ENCODE measurements at regions not wholly inside any gene's neighbourhood (a gene's known extent, or its start where the extent isn't known, plus 50 kb on each side); places are given as distances from the start of the nearest gene placed in this dataset.
A peak's percentile ranks its signal among the peaks of the same experiment; 100 is the strongest.
"Not testable (repeated sequence)": the region's sequence is repeated elsewhere in the genome, so short reads cannot be mapped to it uniquely, and the experiment has no call there.

- Mint-ChIP-seq H3K4me3 (no peak overlapping the region), H3K27me3 (ENCODE audit: low read depth) (peaks cover 12% of the 10 kb centered on the region), H3K4me1 (ENCODE audit: low read depth) (no peaks in the 10 kb centered on the region), H3K36me3 (ENCODE audit: low read depth) (no peaks in the 10 kb centered on the region), H3K9me3 (no peaks in the 10 kb centered on the region), H3K27ac (no peak overlapping the region)
Measured at GRCh38 chr1:60866917-60867531, 215.3 kb upstream of the NFIA start.

DNA sequence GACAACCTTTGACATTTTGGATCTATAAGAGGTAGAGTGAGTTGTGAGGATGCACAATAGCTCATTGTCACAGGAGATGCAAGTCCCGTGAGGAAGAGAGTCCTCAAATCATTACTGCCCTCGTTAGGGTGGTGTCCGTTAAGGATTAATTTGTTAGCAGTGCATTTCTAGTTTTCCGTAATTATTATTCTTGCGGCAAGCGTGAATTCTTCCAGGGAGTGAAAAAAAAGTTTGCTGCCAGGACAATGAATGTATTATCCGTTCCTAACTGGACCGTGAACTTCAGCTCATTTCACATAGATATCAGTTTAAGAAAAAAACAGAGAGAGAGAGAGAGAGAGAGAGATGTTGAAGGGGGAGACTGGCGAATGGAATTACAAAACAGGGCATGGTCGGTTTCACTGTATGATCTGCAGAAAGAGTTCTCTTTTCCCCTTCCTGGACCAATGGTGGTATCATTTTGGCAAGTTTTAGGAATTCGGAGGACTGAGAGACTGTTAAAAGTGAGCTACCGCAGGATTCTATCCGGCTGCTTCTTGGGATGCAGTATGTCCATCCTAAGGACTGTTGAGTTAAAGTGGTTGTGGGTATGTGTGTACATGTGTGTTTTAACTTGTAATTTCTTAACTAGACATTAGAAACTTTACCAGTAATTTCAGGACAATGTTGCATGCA is 216.0 kb upstream of the NFIA start:
- H3K9me3 Mint-ChIP-seq = no peaks in the 10 kb centered on the region
- H3K36me3 Mint-ChIP-seq (ENCODE audit: low read depth) = no peaks in the 10 kb centered on the region
- no peaks in the 10 kb centered on the region for H3K4me1 Mint-ChIP-seq (ENCODE audit: low read depth)
- peaks cover 12% of the 10 kb centered on the region for H3K27me3 Mint-ChIP-seq (ENCODE audit: low read depth)
- no peak overlapping the region for H3K27ac Mint-ChIP-seq
- no peak overlapping the region for H3K4me3 Mint-ChIP-seq

GRCh38 chr1:60865166-60865565 is 217.2 kb upstream of the NFIA start:
- Mint-ChIP-seq H3K4me1 (ENCODE audit: low read depth) (no peaks in the 10 kb centered on the region), H3K27me3 (ENCODE audit: low read depth) (peaks cover 12% of the 10 kb centered on the region), H3K4me3 (peak overlapping the region; percentile 44), H3K36me3 (ENCODE audit: low read depth) (no peaks in the 10 kb centered on the region), H3K9me3 (no peaks in the 10 kb centered on the region), H3K27ac (no peak overlapping the region)

DNA sequence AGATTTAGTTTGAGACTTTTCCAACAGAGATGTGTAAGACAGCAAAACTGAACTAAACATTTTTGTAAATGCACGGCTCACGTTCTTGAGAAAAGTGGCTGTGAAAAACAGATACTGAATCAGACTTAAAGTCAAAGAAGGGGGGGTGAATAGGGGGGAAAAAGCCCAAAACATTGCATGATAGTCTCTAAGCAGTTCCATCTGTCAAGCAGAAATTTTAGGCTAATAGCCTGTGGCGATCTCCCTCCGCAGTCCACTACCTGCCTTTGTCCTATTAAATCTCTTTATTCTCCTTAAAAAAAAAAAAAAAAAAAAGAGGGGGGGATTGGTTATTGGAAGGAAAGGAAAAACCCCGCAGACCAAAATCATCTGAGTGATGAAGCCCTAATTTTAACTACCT is 217.6 kb upstream of the NFIA start:
- no peak overlapping the region for H3K27ac Mint-ChIP-seq
- no peaks in the 10 kb centered on the region for H3K4me1 Mint-ChIP-seq (ENCODE audit: low read depth)
- H3K9me3 Mint-ChIP-seq = no peaks in the 10 kb centered on the region
- no peak overlapping the region for H3K4me3 Mint-ChIP-seq
- H3K36me3 Mint-ChIP-seq (ENCODE audit: low read depth) = no peaks in the 10 kb centered on the region
- H3K27me3 Mint-ChIP-seq (ENCODE audit: low read depth) = peaks cover 12% of the 10 kb centered on the region

DNA sequence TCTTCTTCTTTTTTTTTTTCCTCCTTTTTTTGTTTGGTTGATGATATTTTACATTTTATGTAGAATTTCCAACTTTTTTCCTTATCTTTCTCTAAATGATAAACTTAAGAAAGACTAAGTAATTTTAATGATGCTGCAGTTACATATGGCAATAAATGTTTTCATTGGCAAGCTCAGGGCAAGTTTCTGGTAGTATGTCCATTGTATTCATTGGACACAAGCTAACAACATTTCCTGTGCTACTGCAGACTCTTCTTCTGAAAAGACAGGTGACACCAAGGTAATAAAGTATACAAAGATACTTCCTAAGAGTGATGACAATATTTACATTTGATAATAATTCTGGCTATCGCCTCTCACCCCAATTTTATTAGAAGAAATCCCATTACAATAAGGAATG is 219.2 kb upstream of the NFIA start:
- H3K36me3 Mint-ChIP-seq (ENCODE audit: low read depth) = no peaks in the 10 kb centered on the region
- H3K9me3 Mint-ChIP-seq = no peaks in the 10 kb centered on the region
- H3K4me3 Mint-ChIP-seq = no peak overlapping the region
- peaks cover 3% of the 10 kb centered on the region for H3K27me3 Mint-ChIP-seq (ENCODE audit: low read depth)
- no peaks in the 10 kb centered on the region for H3K4me1 Mint-ChIP-seq (ENCODE audit: low read depth)
- H3K27ac Mint-ChIP-seq = no peak overlapping the region

- H3K4me1 Mint-ChIP-seq (ENCODE audit: low read depth) = no peaks in the 10 kb centered on the region
- no peak overlapping the region for H3K27ac Mint-ChIP-seq
- H3K9me3 Mint-ChIP-seq = no peaks in the 10 kb centered on the region
- H3K36me3 Mint-ChIP-seq (ENCODE audit: low read depth) = no peaks in the 10 kb centered on the region
- no peak overlapping the region for H3K4me3 Mint-ChIP-seq
- H3K27me3 Mint-ChIP-seq (ENCODE audit: low read depth) = peaks cover 3% of the 10 kb centered on the region
Measured at GRCh38 chr1:60861961-60862567, 220.3 kb upstream of the NFIA start.

GRCh38 chr1:60859111-60859510 is 223.2 kb upstream of the NFIA start:
- H3K4me1 Mint-ChIP-seq (ENCODE audit: low read depth) = no peaks in the 10 kb centered on the region
- no peaks in the 10 kb centered on the region for H3K36me3 Mint-ChIP-seq (ENCODE audit: low read depth)
- H3K4me3 Mint-ChIP-seq = no peak overlapping the region
- no peaks in the 10 kb centered on the region for H3K9me3 Mint-ChIP-seq
- peaks cover 3% of the 10 kb centered on the region for H3K27me3 Mint-ChIP-seq (ENCODE audit: low read depth)
- H3K27ac Mint-ChIP-seq = no peak overlapping the region

DNA sequence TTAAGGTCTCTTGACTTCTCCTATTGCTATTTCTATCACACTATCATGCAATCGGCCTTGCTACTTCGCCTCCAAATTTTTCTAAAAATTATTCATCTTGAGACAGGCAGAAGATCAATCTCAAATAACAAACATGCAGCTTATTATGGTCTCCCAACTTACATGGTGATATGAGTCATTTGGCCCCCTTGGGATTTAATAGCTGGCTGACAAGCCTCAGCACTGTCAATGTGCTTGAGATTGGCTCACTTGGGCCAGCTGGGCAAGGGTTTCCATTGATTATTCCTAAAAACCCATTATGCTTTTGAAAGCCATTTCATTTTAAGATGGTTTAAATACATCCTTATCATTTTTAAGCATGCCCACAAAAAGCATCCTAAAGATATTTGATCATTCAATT is 224.5 kb upstream of the NFIA start:
- Mint-ChIP-seq H3K4me1 (ENCODE audit: low read depth) (no peaks in the 10 kb centered on the region), H3K36me3 (ENCODE audit: low read depth) (no peaks in the 10 kb centered on the region), H3K27ac (no peak overlapping the region), H3K9me3 (no peaks in the 10 kb centered on the region), H3K27me3 (ENCODE audit: low read depth) (no peaks in the 10 kb centered on the region), H3K4me3 (no peak overlapping the region)

DNA sequence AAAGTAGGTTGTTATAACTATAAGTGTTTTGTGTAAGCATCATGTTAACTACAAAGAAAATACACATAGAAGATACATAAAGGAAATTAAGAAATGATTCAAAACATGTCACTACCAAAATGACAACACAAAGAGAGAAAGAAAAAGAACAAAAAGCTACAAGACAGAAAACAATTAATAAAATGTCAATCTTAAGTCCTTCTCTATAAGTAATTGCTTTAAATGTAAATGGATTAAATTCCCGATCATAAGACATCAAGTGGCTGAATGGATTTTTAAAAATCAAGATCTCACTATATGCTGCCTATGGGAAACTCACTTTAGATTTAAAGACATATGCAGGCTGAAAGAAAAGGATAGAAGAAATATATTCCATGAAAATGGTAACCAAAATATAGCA is 232.3 kb upstream of the NFIA start:
- no peaks in the 10 kb centered on the region for H3K36me3 Mint-ChIP-seq (ENCODE audit: low read depth)
- no peak overlapping the region for H3K4me3 Mint-ChIP-seq
- no peaks in the 10 kb centered on the region for H3K9me3 Mint-ChIP-seq
- no peak overlapping the region for H3K27ac Mint-ChIP-seq
- H3K4me1 Mint-ChIP-seq (ENCODE audit: low read depth) = no peaks in the 10 kb centered on the region
- peaks cover 15% of the 10 kb centered on the region for H3K27me3 Mint-ChIP-seq (ENCODE audit: low read depth)

DNA sequence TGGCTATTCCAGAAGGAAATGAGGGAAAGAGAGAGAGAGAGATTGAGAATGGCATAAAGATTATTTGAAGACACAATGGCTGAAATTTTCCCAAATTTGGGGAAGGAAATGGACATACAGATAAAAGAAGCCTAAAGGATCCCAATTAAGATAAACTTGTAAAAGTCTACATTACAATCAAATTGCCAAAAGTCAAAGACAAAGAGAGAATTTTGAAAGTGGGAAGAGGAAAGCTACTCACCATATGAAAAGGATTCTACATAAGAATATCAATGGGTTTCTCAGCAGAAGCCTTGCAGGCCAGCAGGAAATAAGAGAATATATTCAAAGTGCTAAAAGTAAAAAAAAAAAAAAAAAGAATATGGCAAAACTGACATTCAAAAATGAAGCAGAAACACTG is 233.0 kb upstream of the NFIA start:
- peaks cover 15% of the 10 kb centered on the region for H3K27me3 Mint-ChIP-seq (ENCODE audit: low read depth)
- H3K27ac Mint-ChIP-seq = no peak overlapping the region
- H3K4me1 Mint-ChIP-seq (ENCODE audit: low read depth) = no peaks in the 10 kb centered on the region
- no peaks in the 10 kb centered on the region for H3K36me3 Mint-ChIP-seq (ENCODE audit: low read depth)
- no peak overlapping the region for H3K4me3 Mint-ChIP-seq
- no peaks in the 10 kb centered on the region for H3K9me3 Mint-ChIP-seq

GRCh38 chr1:60848583-60849188 is 233.7 kb upstream of the NFIA start:
- Mint-ChIP-seq H3K4me3 (no peak overlapping the region), H3K27ac (no peak overlapping the region), H3K36me3 (ENCODE audit: low read depth) (no peaks in the 10 kb centered on the region), H3K9me3 (no peaks in the 10 kb centered on the region), H3K27me3 (ENCODE audit: low read depth) (peaks cover 15% of the 10 kb centered on the region), H3K4me1 (ENCODE audit: low read depth) (no peaks in the 10 kb centered on the region)

- Mint-ChIP-seq H3K27me3 (ENCODE audit: low read depth) (peaks cover 15% of the 10 kb centered on the region), H3K4me1 (ENCODE audit: low read depth) (no peaks in the 10 kb centered on the region), H3K27ac (no peak overlapping the region), H3K36me3 (ENCODE audit: low read depth) (no peaks in the 10 kb centered on the region), H3K9me3 (no peaks in the 10 kb centered on the region), H3K4me3 (no peak overlapping the region)
Measured at GRCh38 chr1:60847855-60848582, 234.3 kb upstream of the NFIA start.

DNA sequence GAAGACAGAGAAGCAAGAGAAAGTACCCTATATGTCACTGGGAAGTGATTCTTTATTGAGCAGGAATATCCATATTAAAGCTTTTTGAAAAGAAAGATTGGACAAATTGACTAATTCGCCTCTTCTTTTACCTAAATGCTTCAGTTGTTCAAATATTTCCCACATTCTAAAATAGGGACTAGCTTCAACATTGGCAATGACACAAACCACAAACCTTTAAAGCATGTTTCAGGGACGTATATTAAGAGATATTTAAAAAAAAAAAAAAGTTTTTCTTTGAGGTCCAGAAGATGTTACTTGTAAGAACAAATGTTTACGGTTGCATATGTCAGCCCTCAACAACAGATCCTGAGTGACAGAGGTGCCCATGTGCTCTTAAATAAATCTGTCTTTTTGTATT is 235.0 kb upstream of the NFIA start:
- Mint-ChIP-seq H3K27me3 (ENCODE audit: low read depth) (peaks cover 15% of the 10 kb centered on the region), H3K9me3 (no peaks in the 10 kb centered on the region), H3K4me3 (no peak overlapping the region), H3K4me1 (ENCODE audit: low read depth) (no peaks in the 10 kb centered on the region), H3K36me3 (ENCODE audit: low read depth) (no peaks in the 10 kb centered on the region), H3K27ac (no peak overlapping the region)

- H3K27me3 Mint-ChIP-seq (ENCODE audit: low read depth) = peaks cover 15% of the 10 kb centered on the region
- H3K9me3 Mint-ChIP-seq; H3K4me1 Mint-ChIP-seq (ENCODE audit: low read depth); H3K27ac Mint-ChIP-seq; H3K4me3 Mint-ChIP-seq; H3K36me3 Mint-ChIP-seq (ENCODE audit: low read depth): not testable (repeated sequence)
Measured at GRCh38 chr1:60845659-60846058, 236.7 kb upstream of the NFIA start.

All from T-helper 1 cell treated with Interleukin-12 subunit alpha and Interleukin-12 subunit beta and Interleukin-4 antibody, amounts not matched to agents 30 μg/mL and 1 μg/mL, for 36 hours (primary cell).